ENCODE measurements at regions not wholly inside any gene's neighbourhood (a gene's known extent, or its start where the extent isn't known, plus 50 kb on each side); places are given as distances from the start of the nearest gene placed in this dataset.

GRCh38 chr17:34154961-34155730 lies 99.9 kb upstream of the CCL2 start:
- no peak for ATAC-seq
- TF ChIP-seq TOX (CRISPR knock-in tag; IDR thresholded peaks at IDR 0.05; ENCODE audit: borderline replicate concordance) (no peak), SNAI2 (CRISPR knock-in tag; IDR thresholded peaks at IDR 0.05) (no peak), POU6F1 (CRISPR knock-in tag; IDR thresholded peaks at IDR 0.05; ENCODE audit: borderline replicate concordance, low read depth) (no peak), ESRRG (CRISPR knock-in tag; IDR thresholded peaks at IDR 0.05) (no peak), ZNF8 (CRISPR knock-in tag; IDR thresholded peaks at IDR 0.05) (no peak), ZC3H10 (CRISPR knock-in tag; IDR thresholded peaks at IDR 0.05) (no peak), CSDC2 (CRISPR knock-in tag; IDR thresholded peaks at IDR 0.05) (no peak), ZFP3 (CRISPR knock-in tag; IDR thresholded peaks at IDR 0.05) (no peak), ARNTL (CRISPR knock-in tag; IDR thresholded peaks at IDR 0.05; ENCODE audit: borderline replicate concordance, low read depth) (no peak), ZNF70 (CRISPR knock-in tag; IDR thresholded peaks at IDR 0.05) (no peak), ISL1 (CRISPR knock-in tag; IDR thresholded peaks at IDR 0.05) (no peak)
- TF ChIP-seq, protein P1, sequence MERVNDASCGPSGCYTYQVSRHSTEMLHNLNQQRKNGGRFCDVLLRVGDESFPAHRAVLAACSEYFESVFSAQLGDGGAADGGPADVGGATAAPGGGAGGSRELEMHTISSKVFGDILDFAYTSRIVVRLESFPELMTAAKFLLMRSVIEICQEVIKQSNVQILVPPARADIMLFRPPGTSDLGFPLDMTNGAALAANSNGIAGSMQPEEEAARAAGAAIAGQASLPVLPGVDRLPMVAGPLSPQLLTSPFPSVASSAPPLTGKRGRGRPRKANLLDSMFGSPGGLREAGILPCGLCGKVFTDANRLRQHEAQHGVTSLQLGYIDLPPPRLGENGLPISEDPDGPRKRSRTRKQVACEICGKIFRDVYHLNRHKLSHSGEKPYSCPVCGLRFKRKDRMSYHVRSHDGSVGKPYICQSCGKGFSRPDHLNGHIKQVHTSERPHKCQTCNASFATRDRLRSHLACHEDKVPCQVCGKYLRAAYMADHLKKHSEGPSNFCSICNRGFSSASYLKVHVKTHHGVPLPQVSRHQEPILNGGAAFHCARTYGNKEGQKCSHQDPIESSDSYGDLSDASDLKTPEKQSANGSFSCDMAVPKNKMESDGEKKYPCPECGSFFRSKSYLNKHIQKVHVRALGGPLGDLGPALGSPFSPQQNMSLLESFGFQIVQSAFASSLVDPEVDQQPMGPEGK (CRISPR knock-in tag; IDR thresholded peaks at IDR 0.05; ENCODE audit: borderline replicate concordance) = no peak

- ATAC-seq = no peak
- TF ChIP-seq PPARA (CRISPR knock-in tag; IDR thresholded peaks at IDR 0.05; ENCODE audit: borderline replicate concordance) = no peak
- no peak for TF ChIP-seq OSR1 (CRISPR knock-in tag; IDR thresholded peaks at IDR 0.05)
- no peak for TF ChIP-seq ISL1 (CRISPR knock-in tag; IDR thresholded peaks at IDR 0.05)
- no peak for TF ChIP-seq ESRRG (CRISPR knock-in tag; IDR thresholded peaks at IDR 0.05)
Observed at GRCh38 chr17:34155947-34156346, 99.1 kb upstream of the CCL2 start.

- ATAC-seq = no peak
- TF ChIP-seq OSR1 (CRISPR knock-in tag; IDR thresholded peaks at IDR 0.05) = no peak
- no peak for TF ChIP-seq ESRRG (CRISPR knock-in tag; IDR thresholded peaks at IDR 0.05)
- no peak for TF ChIP-seq SNAI2 (CRISPR knock-in tag; IDR thresholded peaks at IDR 0.05)
- TF ChIP-seq ZFP30 (CRISPR knock-in tag; IDR thresholded peaks at IDR 0.05) = no peak
- TF ChIP-seq ARNTL (CRISPR knock-in tag; IDR thresholded peaks at IDR 0.05; ENCODE audit: borderline replicate concordance, low read depth) = no peak
- TF ChIP-seq, protein P1 (CRISPR knock-in tag; IDR thresholded peaks at IDR 0.05; ENCODE audit: borderline replicate concordance) = no peak
- TF ChIP-seq TOX (CRISPR knock-in tag; IDR thresholded peaks at IDR 0.05; ENCODE audit: borderline replicate concordance) = no peak
- no peak for TF ChIP-seq TCF4 (CRISPR knock-in tag; IDR thresholded peaks at IDR 0.05; ENCODE audit: borderline replicate concordance)
- TF ChIP-seq ISL1 (CRISPR knock-in tag; IDR thresholded peaks at IDR 0.05) = no peak
- TF ChIP-seq GLIS3 (CRISPR knock-in tag; IDR thresholded peaks at IDR 0.05) = no peak
Observed at GRCh38 chr17:34156401-34156740, 98.7 kb upstream of the CCL2 start.

- no peak; the same call in 2 of the 3 replicates for ATAC-seq
- TF ChIP-seq, protein P2, sequence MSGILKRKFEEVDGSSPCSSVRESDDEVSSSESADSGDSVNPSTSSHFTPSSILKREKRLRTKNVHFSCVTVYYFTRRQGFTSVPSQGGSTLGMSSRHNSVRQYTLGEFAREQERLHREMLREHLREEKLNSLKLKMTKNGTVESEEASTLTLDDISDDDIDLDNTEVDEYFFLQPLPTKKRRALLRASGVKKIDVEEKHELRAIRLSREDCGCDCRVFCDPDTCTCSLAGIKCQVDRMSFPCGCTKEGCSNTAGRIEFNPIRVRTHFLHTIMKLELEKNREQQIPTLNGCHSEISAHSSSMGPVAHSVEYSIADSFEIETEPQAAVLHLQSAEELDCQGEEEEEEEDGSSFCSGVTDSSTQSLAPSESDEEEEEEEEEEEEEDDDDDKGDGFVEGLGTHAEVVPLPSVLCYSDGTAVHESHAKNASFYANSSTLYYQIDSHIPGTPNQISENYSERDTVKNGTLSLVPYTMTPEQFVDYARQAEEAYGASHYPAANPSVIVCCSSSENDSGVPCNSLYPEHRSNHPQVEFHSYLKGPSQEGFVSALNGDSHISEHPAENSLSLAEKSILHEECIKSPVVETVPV (CRISPR knock-in tag; IDR thresholded peaks at IDR 0.05) = no peak
- TF ChIP-seq ESRRG (CRISPR knock-in tag; IDR thresholded peaks at IDR 0.05) = no peak
- TF ChIP-seq, protein P3, sequence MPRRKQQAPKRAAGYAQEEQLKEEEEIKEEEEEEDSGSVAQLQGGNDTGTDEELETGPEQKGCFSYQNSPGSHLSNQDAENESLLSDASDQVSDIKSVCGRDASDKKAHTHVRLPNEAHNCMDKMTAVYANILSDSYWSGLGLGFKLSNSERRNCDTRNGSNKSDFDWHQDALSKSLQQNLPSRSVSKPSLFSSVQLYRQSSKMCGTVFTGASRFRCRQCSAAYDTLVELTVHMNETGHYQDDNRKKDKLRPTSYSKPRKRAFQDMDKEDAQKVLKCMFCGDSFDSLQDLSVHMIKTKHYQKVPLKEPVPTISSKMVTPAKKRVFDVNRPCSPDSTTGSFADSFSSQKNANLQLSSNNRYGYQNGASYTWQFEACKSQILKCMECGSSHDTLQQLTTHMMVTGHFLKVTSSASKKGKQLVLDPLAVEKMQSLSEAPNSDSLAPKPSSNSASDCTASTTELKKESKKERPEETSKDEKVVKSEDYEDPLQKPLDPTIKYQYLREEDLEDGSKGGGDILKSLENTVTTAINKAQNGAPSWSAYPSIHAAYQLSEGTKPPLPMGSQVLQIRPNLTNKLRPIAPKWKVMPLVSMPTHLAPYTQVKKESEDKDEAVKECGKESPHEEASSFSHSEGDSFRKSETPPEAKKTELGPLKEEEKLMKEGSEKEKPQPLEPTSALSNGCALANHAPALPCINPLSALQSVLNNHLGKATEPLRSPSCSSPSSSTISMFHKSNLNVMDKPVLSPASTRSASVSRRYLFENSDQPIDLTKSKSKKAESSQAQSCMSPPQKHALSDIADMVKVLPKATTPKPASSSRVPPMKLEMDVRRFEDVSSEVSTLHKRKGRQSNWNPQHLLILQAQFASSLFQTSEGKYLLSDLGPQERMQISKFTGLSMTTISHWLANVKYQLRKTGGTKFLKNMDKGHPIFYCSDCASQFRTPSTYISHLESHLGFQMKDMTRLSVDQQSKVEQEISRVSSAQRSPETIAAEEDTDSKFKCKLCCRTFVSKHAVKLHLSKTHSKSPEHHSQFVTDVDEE (CRISPR knock-in tag; IDR thresholded peaks at IDR 0.05) = no peak
- TF ChIP-seq, protein P1 (CRISPR knock-in tag; IDR thresholded peaks at IDR 0.05; ENCODE audit: borderline replicate concordance) = no peak
- TF ChIP-seq ZFP30 (CRISPR knock-in tag; IDR thresholded peaks at IDR 0.05) = no peak
- TF ChIP-seq RARB (CRISPR knock-in tag; IDR thresholded peaks at IDR 0.05) = no peak
- TF ChIP-seq SNAI2 (CRISPR knock-in tag; IDR thresholded peaks at IDR 0.05) = no peak
- no peak for TF ChIP-seq OSR1 (CRISPR knock-in tag; IDR thresholded peaks at IDR 0.05)
- TF ChIP-seq PPARA (CRISPR knock-in tag; IDR thresholded peaks at IDR 0.05; ENCODE audit: borderline replicate concordance) = no peak
- no peak for TF ChIP-seq ARNTL (CRISPR knock-in tag; IDR thresholded peaks at IDR 0.05; ENCODE audit: borderline replicate concordance, low read depth)
- no peak for TF ChIP-seq ZNF8 (CRISPR knock-in tag; IDR thresholded peaks at IDR 0.05)
- TF ChIP-seq BACH2 (CRISPR knock-in tag; IDR thresholded peaks at IDR 0.05; ENCODE audit: borderline replicate concordance) = no peak
Observed at GRCh38 chr17:34156741-34157589, 98.1 kb upstream of the CCL2 start.
